Heart right ventricle (tissue), 16 donors: ENCODE measurements at regions not wholly inside any gene's neighbourhood (a gene's known extent, or its start where the extent isn't known, plus 50 kb on each side); places are given as distances from the start of the nearest gene placed in this dataset.

ENCODE experiments used
- ATAC-seq, 8 donors: fragments of 200-7000 bp; cut with Tn5 transposase; one replicate each; pipeline ENCODE4 v1.9.1; 2020; ENCODE audit warnings: mild to moderate bottlenecking in 8 of 8, moderate library complexity in 8 of 8, moderate number of reproducible peaks in 1 of 8
- DNase-seq, 2 donors: peaks; one replicate each; pipeline ENCODE4 v3.0.0-alpha.2; 2020
- H3K27ac ChIP-seq, 10 donors: fragments of 200-600 bp; sonication (generic) in 2 of 10; one replicate each; pipeline versions ENCODE4 v1.5.0 to v1.8.0; 2020 to 2022; ENCODE audit warnings: mild to moderate bottlenecking in 3 of 10
- H3K27me3 ChIP-seq, 7 donors: fragments of 200-600 bp; one replicate each; pipeline ENCODE4 v1.8.0; 2021 to 2022; ENCODE audit warnings: mild to moderate bottlenecking in 2 of 7
- H3K36me3 ChIP-seq, 9 donors: fragments of 200-600 bp; sonication (generic) in 1 of 9; one replicate each; pipeline versions ENCODE4 v1.5.0 to v1.8.0; 2020 to 2022; ENCODE audit warnings: mild to moderate bottlenecking in 2 of 9
- H3K4me1 ChIP-seq, 9 donors: fragments of 200-600 bp; sonication (generic) in 1 of 9; one replicate each; pipeline versions ENCODE4 v1.5.0 to v1.8.0; 2020 to 2022; ENCODE audit warnings: mild to moderate bottlenecking in 4 of 9
- H3K4me3 ChIP-seq, 10 donors: fragments of 200-600 bp; sonication (generic) in 2 of 10; one replicate each; pipeline versions ENCODE4 v1.5.0 to v1.8.0; 2020 to 2022; ENCODE audit warnings: mild to moderate bottlenecking in 7 of 10, moderate library complexity in 2 of 10
- H3K9me3 ChIP-seq, 11 donors: fragments of 200-600 bp in 10 of 11; sonication (generic) in 2 of 11; one replicate each; pipeline versions ENCODE4 v1.5.0 to v1.8.0; 2013 to 2022; ENCODE audit warnings: mild to moderate bottlenecking in 2 of 11, control low read depth in 1 of 11, moderate library complexity in 1 of 11
- WGBS, 2 donors: extraction: QIAGEN DNeasy Blood & Tissue Kit; methylation state at CpG; one replicate each; pipeline ENCODE4 v1.1.7; 2013; ENCODE audit warnings: inconsistent platforms in 1 of 2; 5-methylcytosine and 5-hydroxymethylcytosine counted together
- intact Hi-C, 10 donors: fragments of 100-400 bp; cut with DNase I; formaldehyde crosslinking; loops; one replicate each; pipeline versions ENCODE4 v1.11.1 to v1.14.2; 2022
- TF ChIP-seq, protein P1 (sequence below), 9 donors: fragments of 200-600 bp; sonication (generic) in 2 of 9; IDR thresholded peaks; one replicate each; pipeline versions ENCODE4 v1.5.0 to v1.8.0; 2021 to 2022; ENCODE audit warnings: antibody characterized with exemption in 9 of 9, mild to moderate bottlenecking in 5 of 9, moderate library complexity in 1 of 9
- donor health status: Arrhythmogenic right ventricular cardiomyopathy.
- donor health status: ischemic (EF 13 %, LVEDD 7.1; RV severe dilation, severe dysfunction).
- donor health status: healthy with polysubstance abuse.
- donor health status: DM: no; HTN: yes; CAD: no.
- donor health status: DM: no; HTN: no; CAD: no.
- donor health status: ischemic (EF 25% LVEDD 6.9; RV normal size, moderate dysfunction).
- donor health status: ischemic (EF 25% LVEDD 5.7; RV mildly dilated, moderate dysfunction).
- donor health status: healthy.
- donor health status: DM: yes; HTN: yes; CAD: no.
- donor health status: Ischemic cardiomyopathy.
- donor health status: ischemic (EF 35%, LVEDD 5.7; RV mildly dilated, moderate dysfunction).
- donor health status: nonischemic (EF 11% LVEDD 7.7; RV severe dilation, severe dysfunction).
- donor health status: DM: yes; HTN: yes; CAD: no.
- donor health status: PGD.
- donor health status: ischemic (EF 29% LVEDD 5.4; RV normal size, mild dysfunction).
- donor health status: nonischemic (EF 23%, LVEDD 6.1; RV moderate dilation, normal function).

DNA sequence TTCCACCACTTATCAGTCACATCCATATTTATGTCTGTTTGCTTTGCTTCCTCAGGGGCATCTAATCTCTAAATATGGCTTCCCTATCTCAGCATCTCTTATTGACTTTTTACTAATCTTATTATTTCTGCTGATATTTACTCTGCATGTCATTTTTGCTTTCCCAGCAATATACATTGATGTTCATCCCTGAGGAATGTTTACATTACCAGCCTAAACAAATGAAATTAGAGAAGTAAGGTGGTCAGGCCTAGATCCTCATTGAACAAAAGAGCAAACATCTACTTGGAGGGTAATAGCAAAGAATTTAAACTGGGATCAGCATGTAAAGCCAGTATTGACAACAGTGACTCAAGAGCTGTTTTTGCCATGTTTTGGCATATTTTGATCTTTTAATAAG lies 546.4 kb downstream of the MMUT start:
- Histone ChIP-seq H3K36me3 (no peaks in the 10 kb centered on the region), H3K27ac (no peak overlapping the region), H3K27me3 (no peaks in the 10 kb centered on the region), H3K9me3 (peaks cover 0 to 15% (median 0%) of the 10 kb centered on the region in 11 donors), H3K4me3 (no peak overlapping the region), H3K4me1 (no peaks in the 10 kb centered on the region)
- intact Hi-C loops, result no loop called here
- TF ChIP-seq, protein P1, sequence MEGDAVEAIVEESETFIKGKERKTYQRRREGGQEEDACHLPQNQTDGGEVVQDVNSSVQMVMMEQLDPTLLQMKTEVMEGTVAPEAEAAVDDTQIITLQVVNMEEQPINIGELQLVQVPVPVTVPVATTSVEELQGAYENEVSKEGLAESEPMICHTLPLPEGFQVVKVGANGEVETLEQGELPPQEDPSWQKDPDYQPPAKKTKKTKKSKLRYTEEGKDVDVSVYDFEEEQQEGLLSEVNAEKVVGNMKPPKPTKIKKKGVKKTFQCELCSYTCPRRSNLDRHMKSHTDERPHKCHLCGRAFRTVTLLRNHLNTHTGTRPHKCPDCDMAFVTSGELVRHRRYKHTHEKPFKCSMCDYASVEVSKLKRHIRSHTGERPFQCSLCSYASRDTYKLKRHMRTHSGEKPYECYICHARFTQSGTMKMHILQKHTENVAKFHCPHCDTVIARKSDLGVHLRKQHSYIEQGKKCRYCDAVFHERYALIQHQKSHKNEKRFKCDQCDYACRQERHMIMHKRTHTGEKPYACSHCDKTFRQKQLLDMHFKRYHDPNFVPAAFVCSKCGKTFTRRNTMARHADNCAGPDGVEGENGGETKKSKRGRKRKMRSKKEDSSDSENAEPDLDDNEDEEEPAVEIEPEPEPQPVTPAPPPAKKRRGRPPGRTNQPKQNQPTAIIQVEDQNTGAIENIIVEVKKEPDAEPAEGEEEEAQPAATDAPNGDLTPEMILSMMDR (IDR thresholded peaks at IDR 0.05), result no peak
- ATAC-seq (no peak), DNase-seq (no peak)

GRCh38 chr6:48915591-48915990 lies 547.5 kb downstream of the MMUT start:
- ATAC-seq (no peak), DNase-seq (no peak)
- peaks cover 0 to 13% (median 0%) of the 10 kb centered on the region in 11 donors for H3K9me3 ChIP-seq
- TF ChIP-seq, protein P1 (IDR thresholded peaks at IDR 0.05), result no peak
- intact Hi-C loops, result no loop called here
- no peak overlapping the region for H3K27ac ChIP-seq
- H3K36me3 ChIP-seq, result no peaks in the 10 kb centered on the region
- H3K4me3 ChIP-seq, result no peak overlapping the region
- no peaks in the 10 kb centered on the region for H3K27me3 ChIP-seq
- H3K4me1 ChIP-seq, result no peaks in the 10 kb centered on the region

DNA sequence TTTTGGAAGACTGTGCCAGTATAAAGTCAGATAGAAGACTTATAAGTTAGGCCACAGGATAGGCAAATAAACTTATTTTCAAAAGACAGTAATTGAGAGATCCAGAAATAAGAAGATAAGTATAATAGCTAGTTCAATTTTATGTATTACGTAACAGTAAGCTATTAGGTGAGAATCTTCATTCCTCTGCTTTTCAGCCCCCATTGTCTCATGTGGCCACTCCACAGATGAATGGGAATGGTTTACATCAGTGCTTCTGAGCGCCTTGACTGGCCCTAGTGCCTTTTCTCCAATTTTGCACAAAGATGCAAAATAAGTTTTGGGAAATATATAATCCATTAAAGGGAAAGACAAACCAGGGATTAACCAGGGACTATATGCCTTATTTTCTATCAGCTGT lies 550.5 kb downstream of the MMUT start:
- peaks cover 0 to 7% (median 0%) of the 10 kb centered on the region in 11 donors for H3K9me3 ChIP-seq

DNA sequence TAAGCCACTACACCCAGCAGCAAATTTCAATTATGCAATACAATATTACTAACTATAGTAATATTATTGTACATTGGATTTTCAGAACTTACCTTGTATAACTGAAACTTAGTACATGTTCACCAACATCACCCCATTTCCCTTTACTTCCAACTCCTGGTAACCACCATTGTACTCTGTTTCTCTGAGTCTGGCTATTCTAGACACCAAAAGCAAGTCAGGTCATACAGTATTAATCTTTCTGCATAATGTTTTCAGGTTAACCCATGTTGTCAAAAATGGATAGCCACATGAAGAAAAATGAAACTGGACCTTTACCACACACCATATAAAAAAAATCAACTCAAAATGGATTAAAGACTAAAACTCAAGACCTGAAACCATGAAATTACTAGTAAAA lies 558.2 kb downstream of the MMUT start:
- DNase-seq (no peak), ATAC-seq (no peak)
- H3K9me3 ChIP-seq, result no peaks in the 10 kb centered on the region
- intact Hi-C loops, result no loop called here
- H3K27ac ChIP-seq, result no peak overlapping the region
- TF ChIP-seq, protein P1 (IDR thresholded peaks at IDR 0.05), result no peak
- H3K4me1 ChIP-seq, result no peaks in the 10 kb centered on the region
- H3K27me3 ChIP-seq, result no peaks in the 10 kb centered on the region
- no peaks in the 10 kb centered on the region for H3K36me3 ChIP-seq
- no peak overlapping the region for H3K4me3 ChIP-seq

More for the DNA sequence above, 550.5 kb downstream of the MMUT start:
- ATAC-seq (no peak), DNase-seq (no peak)
- TF ChIP-seq, protein P1 (IDR thresholded peaks at IDR 0.05), result no peak
- no peaks in the 10 kb centered on the region for H3K36me3 ChIP-seq
- 83 to 91% methylated on average over 2 of the region's 2 CpGs for WGBS, 2 donors
- no peaks in the 10 kb centered on the region for H3K4me1 ChIP-seq
- H3K4me3 ChIP-seq, result no peak overlapping the region
- no peak overlapping the region for H3K27ac ChIP-seq
- no peaks in the 10 kb centered on the region for H3K27me3 ChIP-seq
- intact Hi-C loops, result no loop called here

GRCh38 chr6:48894469-48894868 lies 568.6 kb downstream of the MMUT start:
- no peak for ATAC-seq
- H3K9me3 ChIP-seq, result no peaks in the 10 kb centered on the region
- H3K4me1 ChIP-seq, result no peaks in the 10 kb centered on the region
- TF ChIP-seq, protein P1 (IDR thresholded peaks at IDR 0.05), result no peak
- no peaks in the 10 kb centered on the region for H3K36me3 ChIP-seq
- no peak for DNase-seq
- H3K27ac ChIP-seq, result no peak overlapping the region
- no peaks in the 10 kb centered on the region for H3K27me3 ChIP-seq
- intact Hi-C loops, result no loop called here
- 81 to 91% methylated on average over 3 of the region's 3 CpGs for WGBS, 2 donors
- H3K4me3 ChIP-seq, result no peak overlapping the region
